H1 (cell line): ENCODE measurements at regions not wholly inside any gene's neighbourhood (a gene's known extent, or its start where the extent isn't known, plus 50 kb on each side); places are given as distances from the start of the nearest gene placed in this dataset.

Source experiments
- CTCF ChIA-PET: fragments of 300-600 bp; sonication (Branson Sonifier 250); formaldehyde crosslinking; loops from one replicate; lab custom pipeline; 2021; ENCODE audit not compliant: partially characterized antibody; lab: Charles Lee
- POLR2A ChIA-PET: fragments of 300-600 bp; sonication (Branson Sonifier 250); formaldehyde crosslinking; loops from one replicate; lab custom pipeline; 2021; ENCODE audit warnings: inconsistent platforms; ENCODE audit not compliant: partially characterized antibody; lab: Charles Lee
- DNase-seq, 2 experiments: peaks; one replicate each; pipeline versions ENCODE4 v3.0.0 to v3.0.0-alpha.2; 2010 to 2022; ENCODE audit warnings: low spot score in 2 of 2, low read depth in 1 of 2, mixed read lengths in 1 of 2
- FAIRE-seq: peaks from 2 replicates; lab custom pipeline; 2011; peaks lifted over from hg19 to GRCh38; lab: Jason Lieb, UNC
- H2AFZ ChIP-seq: 2 replicates; pipeline ENCODE4 v1.8.1; 2012; ENCODE audit warnings: low read length, inconsistent platforms
- H2AK5ac ChIP-seq: 2 replicates; pipeline ENCODE4 v1.6.1; 2013; ENCODE audit warnings: low read depth, low read length
- H2BK120ac ChIP-seq: replicated peaks from 2 replicates; pipeline ENCODE3; 2013; ENCODE audit warnings: low read depth, low read length, inconsistent platforms
- H2BK12ac ChIP-seq: 2 replicates; pipeline ENCODE4 v1.6.1; 2013; ENCODE audit warnings: low read depth, low read length
- H2BK15ac ChIP-seq: 2 replicates; pipeline ENCODE4 v1.6.1; 2013; ENCODE audit warnings: low read length
- H2BK20ac ChIP-seq: 2 replicates; pipeline ENCODE4 v1.6.1; 2013; ENCODE audit warnings: low read length
- H2BK5ac ChIP-seq: 2 replicates; pipeline ENCODE4 v1.6.1; 2013; ENCODE audit warnings: low read depth, low read length
- H3K14ac ChIP-seq: 2 replicates; pipeline ENCODE4 v1.6.1; 2013; ENCODE audit warnings: inconsistent platforms; ENCODE audit not compliant: insufficient read length
- H3K18ac ChIP-seq: 2 replicates; pipeline ENCODE4 v1.6.1; 2013; ENCODE audit warnings: low read length; ENCODE audit errors: extremely low read depth
- H3K23ac ChIP-seq: 2 replicates; pipeline ENCODE4 v1.6.1; 2013; ENCODE audit warnings: inconsistent platforms; ENCODE audit not compliant: insufficient read length
- H3K23me2 ChIP-seq: 2 replicates; pipeline ENCODE4 v1.6.1; 2013; ENCODE audit warnings: low read depth, low read length
- H3K27ac ChIP-seq: 2 replicates; pipeline ENCODE4 v1.6.1; 2011; ENCODE audit warnings: low read depth, low read length, inconsistent platforms
- H3K27me3 ChIP-seq, 4 experiments: replicated peaks in 1 of 4; 1 replicate in 1 of 4; 2 replicates in 3 of 4; pipeline versions ENCODE4 v1.6.1 to v1.8.1; 2011 to 2013; ENCODE audit warnings: low read length in 3 of 4, mild to moderate bottlenecking in 3 of 4, inconsistent platforms in 2 of 4, mixed read lengths in 2 of 4, moderate library complexity in 1 of 4; ENCODE audit not compliant: control insufficient read depth in 3 of 4, insufficient read depth in 3 of 4; ENCODE audit errors: extremely low read depth in 1 of 4
- H3K36me3 ChIP-seq, 4 experiments: 2 replicates each; pipeline versions ENCODE4 v1.6.1 to v1.8.1; 2011 to 2013; ENCODE audit warnings: mild to moderate bottlenecking in 4 of 4, low read length in 3 of 4, moderate library complexity in 2 of 4, control low read depth in 1 of 4, inconsistent platforms in 1 of 4; ENCODE audit not compliant: insufficient read depth in 4 of 4, control insufficient read depth in 2 of 4
- H3K4ac ChIP-seq: replicated peaks from 2 replicates; pipeline ENCODE3; 2013; ENCODE audit warnings: low read length, low read depth, mixed read lengths, inconsistent platforms; ENCODE audit not compliant: insufficient read length
- H3K4me1 ChIP-seq, 4 experiments: replicated peaks in 1 of 4; 1 replicate in 1 of 4; 2 replicates in 3 of 4; pipeline versions ENCODE4 v1.6.1 to v1.8.1; 2011 to 2013; ENCODE audit warnings: low read length in 3 of 4, inconsistent platforms in 2 of 4, mixed read lengths in 1 of 4; ENCODE audit not compliant: insufficient read depth in 4 of 4, control insufficient read depth in 3 of 4
- H3K4me2 ChIP-seq, 2 experiments: 2 replicates each; pipeline versions ENCODE4 v1.6.1 to v1.8.1; 2011 to 2013; ENCODE audit warnings: low read depth in 2 of 2, low read length in 2 of 2, control low read depth in 1 of 2, inconsistent platforms in 1 of 2, mild to moderate bottlenecking in 1 of 2; ENCODE audit not compliant: insufficient read depth in 1 of 2
- H3K4me3 ChIP-seq, 4 experiments: fragments of 200-600, 300-600 bp in 1 of 4; sonication (generic), shearing (Covaris generic), sonication (Bioruptor Twin) in 1 of 4; 2 replicates each; pipeline versions ENCODE4 v1.5.1 to v1.8.1; 2011 to 2016; ENCODE audit warnings: low read length in 4 of 4, low read depth in 3 of 4, control low read depth in 2 of 4, inconsistent platforms in 2 of 4, mild to moderate bottlenecking in 2 of 4, mixed read lengths in 1 of 4, moderate library complexity in 1 of 4; ENCODE audit not compliant: insufficient read depth in 2 of 4; ENCODE audit errors: extremely low read depth in 1 of 4
- H3K56ac ChIP-seq: replicated peaks from 2 replicates; pipeline ENCODE3; 2013; ENCODE audit warnings: low read depth, mild to moderate bottlenecking, mixed read lengths, low read length, inconsistent platforms; ENCODE audit not compliant: insufficient read length
- H3K79me1 ChIP-seq: 2 replicates; pipeline ENCODE4 v1.6.1; 2013; ENCODE audit warnings: low read depth, low read length, control low read depth
- H3K79me2 ChIP-seq, 2 experiments: 2 replicates each; pipeline versions ENCODE4 v1.6.1 to v1.8.1; 2012 to 2013; ENCODE audit warnings: low read length in 2 of 2, mild to moderate bottlenecking in 2 of 2, inconsistent platforms in 1 of 2; ENCODE audit not compliant: insufficient read depth in 2 of 2, control insufficient read depth in 1 of 2
- H3K9ac ChIP-seq, 4 experiments: replicated peaks in 1 of 4; 1 replicate in 1 of 4; 2 replicates in 3 of 4; pipeline versions ENCODE4 v1.6.1 to v1.8.1; 2011 to 2013; ENCODE audit warnings: low read depth in 3 of 4, low read length in 3 of 4, control low read depth in 2 of 4, mild to moderate bottlenecking in 2 of 4, moderate library complexity in 2 of 4, inconsistent platforms in 1 of 4; ENCODE audit errors: extremely low read depth in 1 of 4
- H3K9me3 ChIP-seq, 2 experiments: 2 replicates each; pipeline versions ENCODE4 v1.6.1 to v1.8.1; 2012 to 2013; ENCODE audit warnings: mild to moderate bottlenecking in 2 of 2, moderate library complexity in 2 of 2, control low read depth in 1 of 2, inconsistent platforms in 1 of 2, low read depth in 1 of 2, low read length in 1 of 2, mixed read lengths in 1 of 2; ENCODE audit not compliant: insufficient read depth in 2 of 2
- H4K20me1 ChIP-seq, 2 experiments: replicated peaks in 1 of 2; 2 replicates each; pipeline versions ENCODE3 to v1.8.1; 2011 to 2013; ENCODE audit warnings: inconsistent platforms in 2 of 2, low read length in 2 of 2, mild to moderate bottlenecking in 1 of 2; ENCODE audit not compliant: insufficient read depth in 2 of 2, control insufficient read depth in 1 of 2
- H4K5ac ChIP-seq: 2 replicates; pipeline ENCODE4 v1.6.1; 2013; ENCODE audit warnings: low read length, low read depth, mixed read lengths, inconsistent platforms; ENCODE audit not compliant: insufficient read length
- H4K8ac ChIP-seq: 2 replicates; pipeline ENCODE4 v1.8.0; 2013; ENCODE audit warnings: mild to moderate bottlenecking, moderate library complexity, low read length, inconsistent platforms; ENCODE audit not compliant: insufficient read depth; ENCODE audit errors: extremely low read depth
- H4K91ac ChIP-seq: replicated peaks from 2 replicates; pipeline ENCODE3; 2013; ENCODE audit warnings: low read length, mixed read lengths, inconsistent platforms; ENCODE audit not compliant: insufficient read length
- BRCA1 ChIP-seq: IDR thresholded peaks from 2 replicates; pipeline ENCODE4 v1.6.1; 2012; ENCODE audit warnings: low read depth, low read length, improper control_type of control experiment
- CBX5 ChIP-seq: fragments of 300-800, 300-1000 bp; sonication (generic); IDR thresholded peaks from 2 replicates; pipeline ENCODE4 v1.7.1; 2016; ENCODE audit warnings: antibody characterized with exemption, low read length, low read depth
- CHD2 ChIP-seq: IDR thresholded peaks from 2 replicates; pipeline ENCODE4 v1.6.1; 2012; ENCODE audit warnings: low read length, improper control_type of control experiment
- EP300 ChIP-seq, 2 experiments: IDR thresholded peaks; 1 replicate in 1 of 2; 2 replicates in 1 of 2; pipeline ENCODE4 v1.6.1; 2011 to 2012; ENCODE audit warnings: low read depth in 2 of 2, low read length in 2 of 2, mild to moderate bottlenecking in 2 of 2, borderline replicate concordance in 1 of 2, inconsistent platforms in 1 of 2, moderate library complexity in 1 of 2
- JUND ChIP-seq: IDR thresholded peaks from 2 replicates; pipeline ENCODE4 v1.6.1; 2011; ENCODE audit warnings: mild to moderate bottlenecking, improper control_type of control experiment, low read length
- KDM1A ChIP-seq: fragments of 200-600, 300-600 bp; sonication (generic); IDR thresholded peaks from 2 replicates; pipeline ENCODE4 v1.7.1; 2016; ENCODE audit warnings: mild to moderate bottlenecking, low read length, borderline replicate concordance
- PHF8 ChIP-seq: fragments of 200-600 bp; sonication (generic); conservative IDR thresholded peaks from 2 replicates; pipeline ENCODE4 v1.7.1; 2012; ENCODE audit warnings: low read depth, mild to moderate bottlenecking, inconsistent platforms, low read length, moderate library complexity
- POLR2AphosphoS5 ChIP-seq: IDR thresholded peaks from 2 replicates; pipeline ENCODE4 v1.6.1; 2011; ENCODE audit warnings: low read depth, low read length
- RFX5 ChIP-seq: IDR thresholded peaks from 2 replicates; pipeline ENCODE4 v1.6.1; 2011; ENCODE audit warnings: low read depth, low read length, improper control_type of control experiment, borderline replicate concordance
- SIRT6 ChIP-seq: IDR thresholded peaks from one replicate; pipeline ENCODE4 v1.7.1; 2012; ENCODE audit warnings: low read length, inconsistent platforms
- SP1 ChIP-seq: IDR thresholded peaks from 2 replicates; pipeline ENCODE4 v1.6.1; 2011; ENCODE audit warnings: low read depth, low read length
- SRF ChIP-seq: IDR thresholded peaks from 2 replicates; pipeline ENCODE4 v1.6.1; 2011; ENCODE audit warnings: mild to moderate bottlenecking, low read depth, low read length, moderate library complexity
- TBP ChIP-seq: IDR thresholded peaks from 2 replicates; pipeline ENCODE4 v1.6.1; 2011; ENCODE audit warnings: low read depth, low read length, improper control_type of control experiment
- ZNF274 ChIP-seq: IDR thresholded peaks from 2 replicates; pipeline ENCODE4 v1.7.0; 2012; ENCODE audit warnings: low read length, borderline replicate concordance; ENCODE audit errors: extremely low read depth
- WGBS, 2 experiments: shearing (Covaris generic) in 1 of 2; methylation state at CpG; one replicate each; pipeline versions ENCODE4 v1.1.6 to v1.1.7; 2013 to 2015; ENCODE audit warnings: low lambda C conversion rate in 2 of 2, mixed read lengths in 2 of 2, inconsistent platforms in 1 of 2, low coverage in 1 of 2, missing lambda C conversion rate in 1 of 2; ENCODE audit not compliant: insufficient replicate concordance in 2 of 2, insufficient coverage in 1 of 2, insufficient read length in 1 of 2; ENCODE audit errors: extremely low coverage in 1 of 2, missing lambda C conversion rate in 1 of 2; 5-methylcytosine and 5-hydroxymethylcytosine counted together
- TF ChIP-seq, protein P1 (sequence below): IDR thresholded peaks from 2 replicates; pipeline ENCODE4 v1.6.1; 2012; ENCODE audit warnings: inconsistent platforms

DNA sequence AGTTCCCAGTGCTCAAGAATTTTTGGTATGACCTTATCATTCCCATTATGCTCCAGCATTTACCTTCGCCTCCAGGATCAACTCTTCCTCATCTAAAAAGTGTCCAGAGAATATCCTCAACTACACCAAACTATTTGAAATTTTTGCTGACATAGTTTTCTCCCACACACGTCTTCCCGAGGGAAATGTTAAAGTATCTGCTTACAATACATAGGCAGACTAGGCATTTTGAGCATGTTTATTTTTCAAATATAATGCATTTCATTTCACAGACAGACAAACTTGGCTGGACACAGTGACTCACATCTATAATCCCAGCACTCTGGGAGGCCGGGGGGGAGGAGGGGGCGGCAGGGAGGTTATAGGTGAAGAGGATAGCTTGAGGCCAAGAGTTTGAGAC is 177.1 kb upstream of the TRIM24 start:
- Histone ChIP-seq H2BK15ac (no peak overlapping the region), H3K14ac (no peak overlapping the region), H4K91ac (no peak overlapping the region), H3K56ac (no peak overlapping the region), H4K20me1 (no peaks in the 10 kb centered on the region), H3K18ac (no peak overlapping the region), H3K36me3 (no peaks in the 10 kb centered on the region), H2BK120ac (no peak overlapping the region), H3K27me3 (no peaks in the 10 kb centered on the region), H3K27ac (no peak overlapping the region), H3K9me3 (no peaks in the 10 kb centered on the region; a peak in 1 of 4 replicates), H3K4me2 (no peak overlapping the region), H3K4me1 (no peaks in the 10 kb centered on the region), H2BK20ac (no peak overlapping the region), H3K23me2 (no peaks in the 10 kb centered on the region), H2BK12ac (no peak overlapping the region), H4K8ac (no peak overlapping the region), H2BK5ac (no peak overlapping the region), H2AFZ (0 out of 2 replicates have a peak overlapping the region, but pooled peaks have one; percentile 42), H4K5ac (no peak overlapping the region), H3K79me2 (no peaks in the 10 kb centered on the region), H3K4me3 (no peak overlapping the region), H3K23ac (no peak overlapping the region), H2AK5ac (no peak overlapping the region), H3K4ac (no peak overlapping the region), H3K79me1 (no peaks in the 10 kb centered on the region), H3K9ac (no peak overlapping the region)
- POLR2A ChIA-PET = no interaction called here
- DNase-seq (no peak), FAIRE-seq (no peak)
- CTCF ChIA-PET = interaction anchor here (0.6 kb wide), 2 partner anchors 13 to 183 kb away, joined by 3 read pairs; no protein-coding TSS in a partner anchor
- WGBS, 2 experiments = 87% methylated on average over 4 of the region's 5 CpGs; no CpG with 5 or more reads in 1 of the 2 experiments
- no peak for TF ChIP-seq KDM1A
- TF ChIP-seq CHD2 = no peak
- TF ChIP-seq TBP = no peak
- no peak for TF ChIP-seq SRF
- TF ChIP-seq SP1 = no peak
- TF ChIP-seq RFX5 = no peak
- no peak for TF ChIP-seq BRCA1
- TF ChIP-seq, protein P1, sequence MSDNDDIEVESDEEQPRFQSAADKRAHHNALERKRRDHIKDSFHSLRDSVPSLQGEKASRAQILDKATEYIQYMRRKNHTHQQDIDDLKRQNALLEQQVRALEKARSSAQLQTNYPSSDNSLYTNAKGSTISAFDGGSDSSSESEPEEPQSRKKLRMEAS = no peak
- TF ChIP-seq PHF8 = no peak
- no peak for TF ChIP-seq JUND
- no peak for TF ChIP-seq EP300 (IDR thresholded peaks at IDR 0.05; ENCODE audit: borderline replicate concordance in 1 of 2, low read depth in 2 of 2, low read length in 2 of 2)
- TF ChIP-seq ZNF274 = no peak
- TF ChIP-seq SIRT6 = no peak
- no peak for TF ChIP-seq POLR2AphosphoS5
- TF ChIP-seq CBX5 = no peak
